ENCODE measurements at regions not wholly inside any gene's neighbourhood (a gene's known extent, or its start where the extent isn't known, plus 50 kb on each side); places are given as distances from the start of the nearest gene placed in this dataset.
"Not testable (repeated sequence)": the region's sequence is repeated elsewhere in the genome, so short reads cannot be mapped to it uniquely, and the experiment has no call there.

DNA sequence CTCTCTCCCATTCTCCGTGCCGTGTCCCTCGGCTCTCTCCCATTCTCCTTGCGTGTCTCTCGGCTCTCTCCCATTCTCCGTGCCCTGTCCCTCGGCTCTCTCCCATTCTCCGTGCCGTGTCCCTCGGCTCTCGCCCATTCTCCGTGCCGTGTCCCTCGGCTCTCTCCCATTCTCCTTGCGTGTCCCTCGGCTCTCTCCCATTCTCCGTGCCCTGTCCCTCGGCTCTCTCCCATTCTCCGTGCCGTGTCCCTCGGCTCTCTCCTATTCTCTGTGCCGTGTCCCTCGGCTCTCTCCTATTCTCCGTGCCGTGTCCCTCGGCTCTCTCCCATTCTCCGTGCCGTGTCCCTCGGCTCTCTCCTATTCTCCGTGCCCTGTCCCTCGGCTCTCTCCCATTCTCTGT, 94.6 kb upstream of the FRG1 start:
- not testable (repeated sequence) for TF ChIP-seq EP300, POLR2A (IDR thresholded peaks at IDR 0.05)
- TF ChIP-seq, protein P1, sequence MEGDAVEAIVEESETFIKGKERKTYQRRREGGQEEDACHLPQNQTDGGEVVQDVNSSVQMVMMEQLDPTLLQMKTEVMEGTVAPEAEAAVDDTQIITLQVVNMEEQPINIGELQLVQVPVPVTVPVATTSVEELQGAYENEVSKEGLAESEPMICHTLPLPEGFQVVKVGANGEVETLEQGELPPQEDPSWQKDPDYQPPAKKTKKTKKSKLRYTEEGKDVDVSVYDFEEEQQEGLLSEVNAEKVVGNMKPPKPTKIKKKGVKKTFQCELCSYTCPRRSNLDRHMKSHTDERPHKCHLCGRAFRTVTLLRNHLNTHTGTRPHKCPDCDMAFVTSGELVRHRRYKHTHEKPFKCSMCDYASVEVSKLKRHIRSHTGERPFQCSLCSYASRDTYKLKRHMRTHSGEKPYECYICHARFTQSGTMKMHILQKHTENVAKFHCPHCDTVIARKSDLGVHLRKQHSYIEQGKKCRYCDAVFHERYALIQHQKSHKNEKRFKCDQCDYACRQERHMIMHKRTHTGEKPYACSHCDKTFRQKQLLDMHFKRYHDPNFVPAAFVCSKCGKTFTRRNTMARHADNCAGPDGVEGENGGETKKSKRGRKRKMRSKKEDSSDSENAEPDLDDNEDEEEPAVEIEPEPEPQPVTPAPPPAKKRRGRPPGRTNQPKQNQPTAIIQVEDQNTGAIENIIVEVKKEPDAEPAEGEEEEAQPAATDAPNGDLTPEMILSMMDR (IDR thresholded peaks at IDR 0.05), result not testable (repeated sequence)

All from gastroesophageal sphincter (tissue), 3 donors.